Activated naive CD4-positive, alpha-beta T cell treated with anti-CD3 and anti-CD28 coated beads, Interleukin-2, amount 50 U/mL, for 24 hours (primary cell): ENCODE measurements at regions not wholly inside any gene's neighbourhood (a gene's known extent, or its start where the extent isn't known, plus 50 kb on each side); places are given as distances from the start of the nearest gene placed in this dataset.

Source experiments
- H3K27ac Mint-ChIP-seq: one replicate; pipeline ENCODE4 v1.8.0; 2021; ENCODE audit warnings: mild to moderate bottlenecking, mixed read lengths
- H3K27me3 Mint-ChIP-seq: one replicate; pipeline ENCODE4 v1.8.0; 2021; ENCODE audit warnings: mixed read lengths
- H3K36me3 Mint-ChIP-seq: one replicate; pipeline ENCODE4 v1.8.0; 2021; ENCODE audit warnings: mixed read lengths
- H3K4me1 Mint-ChIP-seq: one replicate; pipeline ENCODE4 v1.8.0; 2021; ENCODE audit warnings: mixed read lengths
- H3K4me3 Mint-ChIP-seq: one replicate; pipeline ENCODE4 v1.8.0; 2021; ENCODE audit warnings: mild to moderate bottlenecking, mixed read lengths
- H3K9me3 Mint-ChIP-seq: one replicate; pipeline ENCODE4 v1.8.0; 2021; ENCODE audit warnings: mixed read lengths

- no peaks in the 10 kb centered on the region for H3K27me3 Mint-ChIP-seq
- no peak overlapping the region for H3K27ac Mint-ChIP-seq
- no peaks in the 10 kb centered on the region for H3K9me3 Mint-ChIP-seq
- no peaks in the 10 kb centered on the region for H3K36me3 Mint-ChIP-seq
- no peak overlapping the region for H3K4me3 Mint-ChIP-seq
- H3K4me1 Mint-ChIP-seq, result no peaks in the 10 kb centered on the region
Observed at GRCh38 chr10:129258283-129258923, 208.6 kb upstream of the MGMT start.

- H3K36me3 Mint-ChIP-seq, result no peaks in the 10 kb centered on the region
- no peaks in the 10 kb centered on the region for H3K4me1 Mint-ChIP-seq
- H3K27me3 Mint-ChIP-seq, result no peaks in the 10 kb centered on the region
- H3K4me3 Mint-ChIP-seq, result no peak overlapping the region
- no peak overlapping the region for H3K27ac Mint-ChIP-seq
- no peaks in the 10 kb centered on the region for H3K9me3 Mint-ChIP-seq
Observed at GRCh38 chr10:129259128-129259815, 207.8 kb upstream of the MGMT start.

GRCh38 chr10:129272176-129272575, 194.9 kb upstream of the MGMT start:
- Mint-ChIP-seq H3K36me3 (no peaks in the 10 kb centered on the region), H3K9me3 (no peaks in the 10 kb centered on the region), H3K27ac (no peak overlapping the region), H3K4me1 (peaks cover 7% of the 10 kb centered on the region), H3K4me3 (no peak overlapping the region), H3K27me3 (peaks cover 3% of the 10 kb centered on the region)

GRCh38 chr10:129272866-129273650, 194.0 kb upstream of the MGMT start:
- no peaks in the 10 kb centered on the region for H3K9me3 Mint-ChIP-seq
- H3K27me3 Mint-ChIP-seq, result peaks cover 3% of the 10 kb centered on the region
- peaks cover 7% of the 10 kb centered on the region for H3K4me1 Mint-ChIP-seq
- no peak overlapping the region for H3K27ac Mint-ChIP-seq
- no peak overlapping the region for H3K4me3 Mint-ChIP-seq
- no peaks in the 10 kb centered on the region for H3K36me3 Mint-ChIP-seq

- Mint-ChIP-seq H3K9me3 (no peaks in the 10 kb centered on the region), H3K4me3 (no peak overlapping the region), H3K36me3 (no peaks in the 10 kb centered on the region), H3K4me1 (peaks cover 7% of the 10 kb centered on the region), H3K27me3 (peaks cover 3% of the 10 kb centered on the region), H3K27ac (no peak overlapping the region)
Observed at GRCh38 chr10:129273860-129274259, 193.2 kb upstream of the MGMT start.

GRCh38 chr10:129274748-129275474, 192.1 kb upstream of the MGMT start:
- Mint-ChIP-seq H3K4me3 (no peak overlapping the region), H3K36me3 (no peaks in the 10 kb centered on the region), H3K4me1 (peaks cover 7% of the 10 kb centered on the region), H3K9me3 (no peaks in the 10 kb centered on the region), H3K27ac (no peak overlapping the region), H3K27me3 (peaks cover 3% of the 10 kb centered on the region)

GRCh38 chr10:129275886-129276285, 191.2 kb upstream of the MGMT start:
- Mint-ChIP-seq H3K9me3 (no peaks in the 10 kb centered on the region), H3K36me3 (no peaks in the 10 kb centered on the region), H3K4me1 (peaks cover 7% of the 10 kb centered on the region), H3K4me3 (no peak overlapping the region), H3K27me3 (peaks cover 3% of the 10 kb centered on the region), H3K27ac (no peak overlapping the region)

GRCh38 chr10:129277084-129277483, 190.0 kb upstream of the MGMT start:
- Mint-ChIP-seq H3K27me3 (peaks cover 6% of the 10 kb centered on the region), H3K9me3 (no peaks in the 10 kb centered on the region), H3K4me1 (peaks cover 7% of the 10 kb centered on the region), H3K4me3 (no peak overlapping the region), H3K27ac (no peak overlapping the region), H3K36me3 (peaks cover 2% of the 10 kb centered on the region)

GRCh38 chr10:129277841-129278240, 189.2 kb upstream of the MGMT start:
- peaks cover 6% of the 10 kb centered on the region for H3K27me3 Mint-ChIP-seq
- H3K9me3 Mint-ChIP-seq, result peaks cover 5% of the 10 kb centered on the region
- H3K27ac Mint-ChIP-seq, result no peak overlapping the region
- no peak overlapping the region for H3K4me3 Mint-ChIP-seq
- H3K4me1 Mint-ChIP-seq, result peaks cover 7% of the 10 kb centered on the region
- peaks cover 2% of the 10 kb centered on the region for H3K36me3 Mint-ChIP-seq

GRCh38 chr10:129278686-129279085, 188.4 kb upstream of the MGMT start:
- peaks cover 6% of the 10 kb centered on the region for H3K27me3 Mint-ChIP-seq
- peaks cover 2% of the 10 kb centered on the region for H3K36me3 Mint-ChIP-seq
- no peak overlapping the region for H3K27ac Mint-ChIP-seq
- no peak overlapping the region for H3K4me3 Mint-ChIP-seq
- H3K9me3 Mint-ChIP-seq, result peaks cover 7% of the 10 kb centered on the region
- peaks cover 7% of the 10 kb centered on the region for H3K4me1 Mint-ChIP-seq

- peaks cover 7% of the 10 kb centered on the region for H3K4me1 Mint-ChIP-seq
- peaks cover 2% of the 10 kb centered on the region for H3K36me3 Mint-ChIP-seq
- H3K27ac Mint-ChIP-seq, result no peak overlapping the region
- H3K4me3 Mint-ChIP-seq, result no peak overlapping the region
- peaks cover 7% of the 10 kb centered on the region for H3K9me3 Mint-ChIP-seq
- H3K27me3 Mint-ChIP-seq, result peaks cover 6% of the 10 kb centered on the region
Observed at GRCh38 chr10:129279446-129280154, 187.4 kb upstream of the MGMT start.

GRCh38 chr10:129280155-129280502, 186.9 kb upstream of the MGMT start:
- peaks cover 2% of the 10 kb centered on the region for H3K36me3 Mint-ChIP-seq
- H3K27me3 Mint-ChIP-seq, result peaks cover 6% of the 10 kb centered on the region
- H3K27ac Mint-ChIP-seq, result no peak overlapping the region
- H3K4me3 Mint-ChIP-seq, result no peak overlapping the region
- H3K9me3 Mint-ChIP-seq, result peaks cover 7% of the 10 kb centered on the region
- peaks cover 7% of the 10 kb centered on the region for H3K4me1 Mint-ChIP-seq

GRCh38 chr10:129280908-129281586, 186.0 kb upstream of the MGMT start:
- no peak overlapping the region for H3K27ac Mint-ChIP-seq
- H3K4me1 Mint-ChIP-seq, result peaks cover 2% of the 10 kb centered on the region
- H3K4me3 Mint-ChIP-seq, result no peak overlapping the region
- H3K9me3 Mint-ChIP-seq, result peaks cover 7% of the 10 kb centered on the region
- H3K36me3 Mint-ChIP-seq, result peaks cover 2% of the 10 kb centered on the region
- H3K27me3 Mint-ChIP-seq, result peaks cover 6% of the 10 kb centered on the region

GRCh38 chr10:129285459-129285858, 181.6 kb upstream of the MGMT start:
- Mint-ChIP-seq H3K27ac (no peak overlapping the region), H3K4me3 (no peak overlapping the region), H3K9me3 (peaks cover 7% of the 10 kb centered on the region), H3K36me3 (peaks cover 2% of the 10 kb centered on the region), H3K27me3 (peaks cover 4% of the 10 kb centered on the region), H3K4me1 (no peaks in the 10 kb centered on the region)
